K562 (cell line): ENCODE measurements at regions not wholly inside any gene's neighbourhood (a gene's known extent, or its start where the extent isn't known, plus 50 kb on each side); places are given as distances from the start of the nearest gene placed in this dataset.

Experiments
- GTF2E2 ChIP-seq: fragments of 200-800 bp; sonication (Bioruptor generic); IDR thresholded peaks from 2 replicates; pipeline ENCODE4 v1.6.1; 2016; ENCODE audit warnings: missing genetic modification characterization, missing compliant biosample characterization
- KLF13 ChIP-seq: fragments of 450-650 bp; IDR thresholded peaks from 2 replicates; pipeline ENCODE4 v1.6.1; 2016; ENCODE audit warnings: missing genetic modification characterization, low read depth, mild to moderate bottlenecking, missing compliant biosample characterization, moderate library complexity, borderline replicate concordance
- TEAD2 ChIP-seq: fragments of 450-650 bp; IDR thresholded peaks from 2 replicates; pipeline ENCODE4 v1.6.1; 2016; ENCODE audit warnings: missing genetic modification characterization, control low read depth, missing compliant biosample characterization
- TOE1 ChIP-seq, 2 experiments: fragments of 450-650 bp in 1 of 2; sonication (generic) in 1 of 2; formaldehyde crosslinking in 1 of 2; IDR thresholded peaks; 2 replicates each; pipeline versions ENCODE4 v1.7.1 to v1.8.0; 2016 to 2022; ENCODE audit warnings: borderline replicate concordance in 2 of 2, mild to moderate bottlenecking in 2 of 2, antibody characterized with exemption in 1 of 2, inconsistent platforms in 1 of 2, low read depth in 1 of 2, missing genetic modification reagents in 1 of 2, moderate library complexity in 1 of 2
- TF ChIP-seq, protein P1 (sequence below): fragments of 250-450 bp; sonication (Bioruptor Pico); IDR thresholded peaks from 2 replicates; pipeline ENCODE4 v1.8.0; 2022; ENCODE audit warnings: moderate library complexity, mild to moderate bottlenecking, inconsistent platforms
- TF ChIP-seq, protein P2 (sequence below), 2 experiments: fragments of 150-350 bp in 1 of 2; IDR thresholded peaks; 2 replicates each; pipeline ENCODE4 v1.6.1; 2012 to 2016; ENCODE audit warnings: low read depth in 2 of 2, low read length in 2 of 2, mild to moderate bottlenecking in 1 of 2, moderate library complexity in 1 of 2
- TF ChIP-seq, protein P3 (sequence below): fragments of 250-450 bp; sonication (Bioruptor Pico); IDR thresholded peaks from 2 replicates; pipeline ENCODE4 v1.8.0; 2021; ENCODE audit warnings: moderate library complexity, mild to moderate bottlenecking, inconsistent platforms

DNA sequence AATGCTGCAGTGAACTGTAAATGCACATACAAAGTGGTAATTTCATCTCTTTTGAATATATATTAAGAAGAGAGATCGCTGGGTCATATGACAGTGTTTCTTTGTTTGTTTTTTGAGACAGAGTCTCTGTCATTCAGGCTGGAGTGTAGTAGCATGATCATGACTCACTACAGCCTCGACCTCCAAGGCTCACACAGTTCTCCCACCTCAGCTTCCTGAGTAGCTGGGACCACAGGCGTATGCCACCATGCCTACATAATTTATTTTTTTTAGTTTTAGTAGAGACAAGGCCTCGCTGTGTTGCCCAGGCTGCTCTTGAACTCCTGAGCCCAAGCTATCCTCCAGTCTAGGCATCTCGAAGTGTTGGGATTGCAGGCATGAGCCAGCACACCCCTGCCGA is 62.4 kb upstream of the ACSS3 start (continued):
- TF ChIP-seq, protein P1, sequence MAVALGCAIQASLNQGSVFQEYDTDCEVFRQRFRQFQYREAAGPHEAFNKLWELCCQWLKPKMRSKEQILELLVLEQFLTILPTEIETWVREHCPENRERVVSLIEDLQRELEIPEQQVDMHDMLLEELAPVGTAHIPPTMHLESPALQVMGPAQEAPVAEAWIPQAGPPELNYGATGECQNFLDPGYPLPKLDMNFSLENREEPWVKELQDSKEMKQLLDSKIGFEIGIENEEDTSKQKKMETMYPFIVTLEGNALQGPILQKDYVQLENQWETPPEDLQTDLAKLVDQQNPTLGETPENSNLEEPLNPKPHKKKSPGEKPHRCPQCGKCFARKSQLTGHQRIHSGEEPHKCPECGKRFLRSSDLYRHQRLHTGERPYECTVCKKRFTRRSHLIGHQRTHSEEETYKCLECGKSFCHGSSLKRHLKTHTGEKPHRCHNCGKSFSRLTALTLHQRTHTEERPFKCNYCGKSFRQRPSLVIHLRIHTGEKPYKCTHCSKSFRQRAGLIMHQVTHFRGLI (CRISPR knock-in tag), result no peak
- no peak for TF ChIP-seq TEAD2 (tag)
- TF ChIP-seq, protein P2, sequence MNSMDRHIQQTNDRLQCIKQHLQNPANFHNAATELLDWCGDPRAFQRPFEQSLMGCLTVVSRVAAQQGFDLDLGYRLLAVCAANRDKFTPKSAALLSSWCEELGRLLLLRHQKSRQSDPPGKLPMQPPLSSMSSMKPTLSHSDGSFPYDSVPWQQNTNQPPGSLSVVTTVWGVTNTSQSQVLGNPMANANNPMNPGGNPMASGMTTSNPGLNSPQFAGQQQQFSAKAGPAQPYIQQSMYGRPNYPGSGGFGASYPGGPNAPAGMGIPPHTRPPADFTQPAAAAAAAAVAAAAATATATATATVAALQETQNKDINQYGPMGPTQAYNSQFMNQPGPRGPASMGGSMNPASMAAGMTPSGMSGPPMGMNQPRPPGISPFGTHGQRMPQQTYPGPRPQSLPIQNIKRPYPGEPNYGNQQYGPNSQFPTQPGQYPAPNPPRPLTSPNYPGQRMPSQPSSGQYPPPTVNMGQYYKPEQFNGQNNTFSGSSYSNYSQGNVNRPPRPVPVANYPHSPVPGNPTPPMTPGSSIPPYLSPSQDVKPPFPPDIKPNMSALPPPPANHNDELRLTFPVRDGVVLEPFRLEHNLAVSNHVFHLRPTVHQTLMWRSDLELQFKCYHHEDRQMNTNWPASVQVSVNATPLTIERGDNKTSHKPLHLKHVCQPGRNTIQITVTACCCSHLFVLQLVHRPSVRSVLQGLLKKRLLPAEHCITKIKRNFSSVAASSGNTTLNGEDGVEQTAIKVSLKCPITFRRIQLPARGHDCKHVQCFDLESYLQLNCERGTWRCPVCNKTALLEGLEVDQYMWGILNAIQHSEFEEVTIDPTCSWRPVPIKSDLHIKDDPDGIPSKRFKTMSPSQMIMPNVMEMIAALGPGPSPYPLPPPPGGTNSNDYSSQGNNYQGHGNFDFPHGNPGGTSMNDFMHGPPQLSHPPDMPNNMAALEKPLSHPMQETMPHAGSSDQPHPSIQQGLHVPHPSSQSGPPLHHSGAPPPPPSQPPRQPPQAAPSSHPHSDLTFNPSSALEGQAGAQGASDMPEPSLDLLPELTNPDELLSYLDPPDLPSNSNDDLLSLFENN (IDR thresholded peaks at IDR 0.05; ENCODE audit: low read depth in 2 of 2, low read length in 2 of 2), result no peak
- TF ChIP-seq, protein P3, sequence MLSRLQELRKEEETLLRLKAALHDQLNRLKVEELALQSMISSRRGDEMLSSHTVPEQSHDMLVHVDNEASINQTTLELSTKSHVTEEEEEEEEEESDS (CRISPR knock-in tag), result no peak
- TF ChIP-seq KLF13 (tag), result no peak
- TF ChIP-seq GTF2E2 (tag), result no peak
- no peak for TF ChIP-seq TOE1 (IDR thresholded peaks at IDR 0.05; ENCODE audit: borderline replicate concordance)
- no peak for TF ChIP-seq TOE1 (CRISPR knock-in tag; IDR thresholded peaks at IDR 0.05; ENCODE audit: borderline replicate concordance, low read depth)
